GM18498 (cell line): ENCODE measurements at regions not wholly inside any gene's neighbourhood (a gene's known extent, or its start where the extent isn't known, plus 50 kb on each side); places are given as distances from the start of the nearest gene placed in this dataset.
"Not testable (repeated sequence)": the region's sequence is repeated elsewhere in the genome, so short reads cannot be mapped to it uniquely, and the experiment has no call there.

Experiments
- ATAC-seq: cut with Tn5 transposase; IDR thresholded peaks from one replicate; pipeline ENCODE4 v1.9.1; 2021; ENCODE audit warnings: mild to moderate bottlenecking, moderate library complexity; ENCODE audit not compliant: unreplicated experiment

GRCh38 chr4:178937130-178937529 is 1494.9 kb upstream of the AGA start:
- no peak for ATAC-seq

GRCh38 chr4:178941975-178942374 is 1499.7 kb upstream of the AGA start:
- ATAC-seq: no peak

GRCh38 chr4:178953447-178954120 is 1511.3 kb upstream of the AGA start:
- ATAC-seq: no peak

GRCh38 chr4:178955614-178956013 is 1513.4 kb upstream of the AGA start:
- no peak for ATAC-seq

- ATAC-seq: no peak
Observed at GRCh38 chr4:178958725-178959440, 1516.6 kb upstream of the AGA start.

GRCh38 chr4:178963446-178964045 is 1521.3 kb upstream of the AGA start:
- no peak for ATAC-seq

GRCh38 chr4:178966644-178967043 is 1524.4 kb upstream of the AGA start:
- no peak for ATAC-seq

- ATAC-seq: no peak
Observed at GRCh38 chr4:178970433-178971140, 1528.3 kb upstream of the AGA start.

- ATAC-seq: no peak
Observed at GRCh38 chr4:178976861-178977260, 1534.6 kb upstream of the AGA start.

- no peak for ATAC-seq
Observed at GRCh38 chr4:178993306-178993705, 1551.1 kb upstream of the AGA start.

- ATAC-seq: no peak
Observed at GRCh38 chr4:179001918-179002317, 1559.7 kb upstream of the AGA start.

GRCh38 chr4:179007755-179008154 is 1565.5 kb upstream of the AGA start:
- no peak for ATAC-seq

- no peak for ATAC-seq
Observed at GRCh38 chr4:179017581-179017980, 1575.3 kb upstream of the AGA start.

- ATAC-seq: no peak
Observed at GRCh38 chr4:179027569-179027968, 1585.3 kb upstream of the AGA start.

GRCh38 chr4:179028321-179028720 is 1586.1 kb upstream of the AGA start:
- no peak for ATAC-seq

- no peak for ATAC-seq
Observed at GRCh38 chr4:179029683-179030082, 1587.4 kb upstream of the AGA start.

GRCh38 chr4:179040259-179040658 is 1598.0 kb upstream of the AGA start:
- no peak for ATAC-seq

GRCh38 chr4:179048839-179049453 is 1606.7 kb upstream of the AGA start:
- ATAC-seq: no peak

GRCh38 chr4:179051206-179051605 is 1609.0 kb upstream of the AGA start:
- no peak for ATAC-seq

- ATAC-seq: no peak
Observed at GRCh38 chr4:179059396-179059795, 1617.2 kb upstream of the AGA start.

- not testable (repeated sequence) for ATAC-seq
Observed at GRCh38 chr4:179066254-179066653, 1624.0 kb upstream of the AGA start.
